Liver (tissue), 8 donors: ENCODE measurements at regions not wholly inside any gene's neighbourhood (a gene's known extent, or its start where the extent isn't known, plus 50 kb on each side); places are given as distances from the start of the nearest gene placed in this dataset.

Experiments used
- DNase-seq: peaks from one replicate; pipeline ENCODE4 v3.0.0-alpha.2; 2017; ENCODE audit warnings: low spot score
- H3K27ac ChIP-seq, 2 donors: one replicate each; pipeline ENCODE4 v1.7.0; 2013; ENCODE audit warnings: inconsistent platforms in 2 of 2, low read length in 2 of 2, control low read depth in 1 of 2, low read depth in 1 of 2, mild to moderate bottlenecking in 1 of 2
- H3K27me3 ChIP-seq, 4 donors: one replicate each; pipeline versions ENCODE4 v1.6.1 to v1.7.0; 2013; ENCODE audit warnings: low read length in 3 of 4, inconsistent platforms in 1 of 4, mild to moderate bottlenecking in 1 of 4, moderate library complexity in 1 of 4; ENCODE audit not compliant: control insufficient read depth in 4 of 4, insufficient read depth in 4 of 4
- H3K36me3 ChIP-seq, 4 donors: one replicate each; pipeline versions ENCODE4 v1.6.1 to v1.7.0; 2013; ENCODE audit warnings: low read length in 3 of 4, mild to moderate bottlenecking in 3 of 4, low read depth in 1 of 4, moderate library complexity in 1 of 4; ENCODE audit not compliant: control insufficient read depth in 4 of 4, insufficient read depth in 3 of 4
- H3K4me1 ChIP-seq, 4 donors: one replicate each; pipeline versions ENCODE4 v1.6.1 to v1.7.0; 2013; ENCODE audit warnings: low read length in 3 of 4, mild to moderate bottlenecking in 3 of 4, moderate library complexity in 1 of 4; ENCODE audit not compliant: control insufficient read depth in 4 of 4, insufficient read depth in 4 of 4
- H3K4me3 ChIP-seq, 3 donors: one replicate each; pipeline versions ENCODE4 v1.6.1 to v1.7.0; 2013; ENCODE audit warnings: low read length in 3 of 3, control low read depth in 1 of 3, low read depth in 1 of 3, mild to moderate bottlenecking in 1 of 3
- H3K9ac ChIP-seq, 2 donors: one replicate each; pipeline ENCODE4 v1.7.0; 2013; ENCODE audit warnings: low read length in 2 of 2, mild to moderate bottlenecking in 2 of 2, moderate library complexity in 2 of 2, control low read depth in 1 of 2, low read depth in 1 of 2
- H3K9me3 ChIP-seq, 4 donors: one replicate each; pipeline versions ENCODE4 v1.6.1 to v1.7.0; 2013; ENCODE audit warnings: low read length in 3 of 4; ENCODE audit not compliant: control insufficient read depth in 4 of 4
- EGR1 ChIP-seq, 2 donors: IDR thresholded peaks; 2 replicates each; pipeline ENCODE4 v1.6.1; 2016 to 2018; ENCODE audit warnings: antibody characterized with exemption in 2 of 2, low read depth in 2 of 2
- FOXA1 ChIP-seq: IDR thresholded peaks from 2 replicates; pipeline ENCODE4 v1.6.1; 2016; ENCODE audit warnings: antibody characterized with exemption
- FOXA2 ChIP-seq: IDR thresholded peaks from 2 replicates; pipeline ENCODE4 v1.6.1; 2016; ENCODE audit warnings: antibody characterized with exemption
- GABPA ChIP-seq, 2 donors: IDR thresholded peaks in 1 of 2; conservative IDR thresholded peaks in 1 of 2; 2 replicates each; pipeline ENCODE4 v1.6.1; 2016; ENCODE audit warnings: antibody characterized with exemption in 2 of 2, mild to moderate bottlenecking in 1 of 2, moderate library complexity in 1 of 2
- HNF4A ChIP-seq, 2 donors: conservative IDR thresholded peaks; 2 replicates each; pipeline ENCODE4 v1.6.1; 2016; ENCODE audit warnings: antibody characterized with exemption in 2 of 2, mild to moderate bottlenecking in 2 of 2
- HNF4G ChIP-seq: IDR thresholded peaks from 2 replicates; pipeline ENCODE4 v1.6.1; 2016; ENCODE audit warnings: antibody characterized with exemption
- JUND ChIP-seq, 2 donors: IDR thresholded peaks; 2 replicates each; pipeline ENCODE4 v1.6.1; 2016; ENCODE audit warnings: antibody characterized with exemption in 2 of 2
- NR2F2 ChIP-seq: IDR thresholded peaks from 2 replicates; pipeline ENCODE4 v1.6.1; 2016; ENCODE audit warnings: antibody characterized with exemption
- RAD21 ChIP-seq, 2 donors: IDR thresholded peaks; 2 replicates each; pipeline ENCODE4 v1.6.1; 2016; ENCODE audit warnings: antibody characterized with exemption in 2 of 2, mild to moderate bottlenecking in 2 of 2
- RXRA ChIP-seq, 2 donors: IDR thresholded peaks; 2 replicates each; pipeline ENCODE4 v1.6.1; 2017 to 2018; ENCODE audit warnings: antibody characterized with exemption in 2 of 2, mild to moderate bottlenecking in 1 of 2
- SP1 ChIP-seq: IDR thresholded peaks from 2 replicates; pipeline ENCODE4 v1.6.1; 2018; ENCODE audit warnings: antibody characterized with exemption, mild to moderate bottlenecking
- TAF1 ChIP-seq: conservative IDR thresholded peaks from 2 replicates; pipeline ENCODE4 v1.6.1; 2016; ENCODE audit warnings: antibody characterized with exemption, mild to moderate bottlenecking
- YY1 ChIP-seq: IDR thresholded peaks from 2 replicates; pipeline ENCODE4 v1.6.1; 2016; ENCODE audit warnings: antibody characterized with exemption, mild to moderate bottlenecking
- WGBS: extraction: QIAGEN DNeasy Blood & Tissue Kit; methylation state at CpG from one replicate; pipeline ENCODE4 v1.1.7; 2013; 5-methylcytosine and 5-hydroxymethylcytosine counted together
- TF ChIP-seq, protein P1 (sequence below): IDR thresholded peaks from 2 replicates; pipeline ENCODE4 v1.6.1; 2016; ENCODE audit warnings: antibody characterized with exemption, mild to moderate bottlenecking
- TF ChIP-seq, protein P2 (sequence below): IDR thresholded peaks from 2 replicates; pipeline ENCODE4 v1.6.1; 2016; ENCODE audit warnings: antibody characterized with exemption
- TF ChIP-seq, protein P3 (sequence below): IDR thresholded peaks from 2 replicates; pipeline ENCODE4 v1.6.1; 2016; ENCODE audit warnings: antibody characterized with exemption
- TF ChIP-seq, protein P4 (sequence below): IDR thresholded peaks from 2 replicates; pipeline ENCODE4 v1.6.1; 2016; ENCODE audit warnings: antibody characterized with exemption
- TF ChIP-seq, protein P5 (sequence below): fragments of 150-350 bp; IDR thresholded peaks from 2 replicates; pipeline ENCODE4 v1.5.1; 2017; ENCODE audit warnings: improper control_type of control experiment, low read depth, low read length; ENCODE audit not compliant: missing input control
- donor health status: healthy.
- donor health status: healthy.
- donor health status: healthy.
- donor health status: healthy.
- donor health status: healthy.

DNA sequence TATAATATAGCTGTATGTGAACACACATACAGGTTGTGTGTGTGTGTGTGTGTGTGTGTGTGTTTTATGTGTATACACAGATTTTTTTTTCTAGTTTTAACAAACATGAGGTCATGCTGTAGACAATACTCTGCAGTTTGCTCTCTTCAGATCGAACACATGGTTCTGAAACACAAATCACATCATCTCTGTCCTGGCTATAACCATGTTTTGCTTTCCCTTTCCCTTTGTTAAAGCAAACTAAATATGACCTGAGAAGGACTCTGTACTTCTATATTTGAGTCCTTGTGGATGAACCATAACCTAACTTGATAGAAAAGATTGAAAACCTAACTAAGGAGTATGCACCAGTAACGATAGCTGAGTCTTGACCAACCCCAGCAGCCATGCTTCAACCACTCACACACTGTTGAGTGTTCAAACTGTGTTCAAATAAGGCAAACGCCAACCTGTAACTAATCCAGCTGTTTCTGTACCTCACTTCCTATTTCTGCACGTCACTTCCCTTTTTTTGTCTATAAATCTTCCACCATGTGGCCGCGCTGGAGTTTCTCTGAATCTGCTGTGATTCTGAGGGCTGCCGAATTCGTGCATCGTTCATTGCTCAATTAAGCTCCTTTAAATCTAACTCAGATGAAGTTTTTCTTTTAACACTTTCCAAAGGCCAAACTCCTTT is 303.8 kb downstream of the HS3ST3B1 start (continued):
- TF ChIP-seq, protein P1, sequence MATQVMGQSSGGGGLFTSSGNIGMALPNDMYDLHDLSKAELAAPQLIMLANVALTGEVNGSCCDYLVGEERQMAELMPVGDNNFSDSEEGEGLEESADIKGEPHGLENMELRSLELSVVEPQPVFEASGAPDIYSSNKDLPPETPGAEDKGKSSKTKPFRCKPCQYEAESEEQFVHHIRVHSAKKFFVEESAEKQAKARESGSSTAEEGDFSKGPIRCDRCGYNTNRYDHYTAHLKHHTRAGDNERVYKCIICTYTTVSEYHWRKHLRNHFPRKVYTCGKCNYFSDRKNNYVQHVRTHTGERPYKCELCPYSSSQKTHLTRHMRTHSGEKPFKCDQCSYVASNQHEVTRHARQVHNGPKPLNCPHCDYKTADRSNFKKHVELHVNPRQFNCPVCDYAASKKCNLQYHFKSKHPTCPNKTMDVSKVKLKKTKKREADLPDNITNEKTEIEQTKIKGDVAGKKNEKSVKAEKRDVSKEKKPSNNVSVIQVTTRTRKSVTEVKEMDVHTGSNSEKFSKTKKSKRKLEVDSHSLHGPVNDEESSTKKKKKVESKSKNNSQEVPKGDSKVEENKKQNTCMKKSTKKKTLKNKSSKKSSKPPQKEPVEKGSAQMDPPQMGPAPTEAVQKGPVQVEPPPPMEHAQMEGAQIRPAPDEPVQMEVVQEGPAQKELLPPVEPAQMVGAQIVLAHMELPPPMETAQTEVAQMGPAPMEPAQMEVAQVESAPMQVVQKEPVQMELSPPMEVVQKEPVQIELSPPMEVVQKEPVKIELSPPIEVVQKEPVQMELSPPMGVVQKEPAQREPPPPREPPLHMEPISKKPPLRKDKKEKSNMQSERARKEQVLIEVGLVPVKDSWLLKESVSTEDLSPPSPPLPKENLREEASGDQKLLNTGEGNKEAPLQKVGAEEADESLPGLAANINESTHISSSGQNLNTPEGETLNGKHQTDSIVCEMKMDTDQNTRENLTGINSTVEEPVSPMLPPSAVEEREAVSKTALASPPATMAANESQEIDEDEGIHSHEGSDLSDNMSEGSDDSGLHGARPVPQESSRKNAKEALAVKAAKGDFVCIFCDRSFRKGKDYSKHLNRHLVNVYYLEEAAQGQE = no peak
- TF ChIP-seq RXRA (IDR thresholded peaks at IDR 0.05) (no peak), SP1 (no peak), YY1 (no peak)

DNA sequence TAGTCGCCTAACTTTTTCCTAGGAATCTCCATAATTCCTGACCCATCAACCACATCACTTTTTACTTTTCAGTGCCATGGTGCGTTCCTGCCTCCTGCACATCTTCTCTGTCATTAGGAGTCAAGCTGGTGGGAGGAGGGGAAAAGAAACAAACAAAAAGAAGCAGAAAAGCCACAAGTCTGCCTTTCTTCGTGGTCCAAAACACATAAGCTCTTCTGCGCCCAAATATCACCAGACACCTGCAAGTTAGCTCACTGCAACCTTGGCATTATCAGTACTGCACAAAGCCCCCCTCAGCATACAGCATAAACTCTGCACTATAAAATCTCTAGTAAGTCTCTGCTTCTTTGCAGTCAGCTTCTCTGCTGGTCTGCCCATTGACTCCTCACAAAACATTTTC is 295.3 kb downstream of the HS3ST3B1 start:
- DNase-seq = no peak
- H3K9ac ChIP-seq = no peak overlapping the region
- H3K27me3 ChIP-seq = no peaks in the 10 kb centered on the region
- no peak overlapping the region for H3K4me3 ChIP-seq
- H3K4me1 ChIP-seq = no peaks in the 10 kb centered on the region
- TF ChIP-seq, protein P2, sequence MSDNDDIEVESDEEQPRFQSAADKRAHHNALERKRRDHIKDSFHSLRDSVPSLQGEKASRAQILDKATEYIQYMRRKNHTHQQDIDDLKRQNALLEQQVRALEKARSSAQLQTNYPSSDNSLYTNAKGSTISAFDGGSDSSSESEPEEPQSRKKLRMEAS = no peak
- no peak overlapping the region for H3K27ac ChIP-seq
- no peaks in the 10 kb centered on the region for H3K36me3 ChIP-seq
- WGBS = 85% methylated on average over 4 of the region's 4 CpGs
- H3K9me3 ChIP-seq = peaks cover 0 to 1% (median 0%) of the 10 kb centered on the region in 4 donors

DNA sequence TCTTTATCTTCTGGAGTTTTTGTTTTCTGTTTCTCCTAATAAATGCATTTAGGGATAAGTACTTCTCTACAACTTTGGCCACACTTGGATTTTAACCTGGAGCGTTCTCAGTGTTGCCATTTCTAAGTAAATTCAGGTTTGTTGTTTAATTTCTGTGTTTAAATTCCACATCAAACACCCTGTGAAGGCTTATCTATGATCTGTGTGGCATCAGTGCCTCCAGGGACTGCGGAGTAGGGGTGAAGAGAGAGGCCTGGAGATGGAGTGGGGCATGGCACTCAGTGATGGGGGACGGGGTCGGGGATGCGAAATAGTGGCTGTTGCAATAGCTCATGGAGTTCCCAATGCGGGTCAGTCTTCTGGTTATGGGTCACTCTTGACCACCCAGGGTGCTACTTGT is 294.8 kb downstream of the HS3ST3B1 start:
- 91% methylated on average over 6 of the region's 6 CpGs for WGBS
- DNase-seq = no peak
- H3K27ac ChIP-seq = no peak overlapping the region
- no peaks in the 10 kb centered on the region for H3K27me3 ChIP-seq
- TF ChIP-seq RXRA (IDR thresholded peaks at IDR 0.05) (no peak), RAD21 (IDR thresholded peaks at IDR 0.05) (no peak), FOXA2 (no peak), GABPA (IDR thresholded peaks at IDR 0.05 in 1 of 2, conservative IDR thresholded peaks at IDR 0.05 in 1 of 2) (no peak), JUND (IDR thresholded peaks at IDR 0.05) (no peak), EGR1 (IDR thresholded peaks at IDR 0.05; ENCODE audit: low read depth in 2 of 2) (no peak), HNF4A (conservative IDR thresholded peaks at IDR 0.05) (no peak), FOXA1 (no peak), YY1 (no peak), TAF1 (no peak), NR2F2 (no peak), SP1 (no peak), HNF4G (no peak)
- TF ChIP-seq, protein P1 = no peak
- TF ChIP-seq, protein P3, sequence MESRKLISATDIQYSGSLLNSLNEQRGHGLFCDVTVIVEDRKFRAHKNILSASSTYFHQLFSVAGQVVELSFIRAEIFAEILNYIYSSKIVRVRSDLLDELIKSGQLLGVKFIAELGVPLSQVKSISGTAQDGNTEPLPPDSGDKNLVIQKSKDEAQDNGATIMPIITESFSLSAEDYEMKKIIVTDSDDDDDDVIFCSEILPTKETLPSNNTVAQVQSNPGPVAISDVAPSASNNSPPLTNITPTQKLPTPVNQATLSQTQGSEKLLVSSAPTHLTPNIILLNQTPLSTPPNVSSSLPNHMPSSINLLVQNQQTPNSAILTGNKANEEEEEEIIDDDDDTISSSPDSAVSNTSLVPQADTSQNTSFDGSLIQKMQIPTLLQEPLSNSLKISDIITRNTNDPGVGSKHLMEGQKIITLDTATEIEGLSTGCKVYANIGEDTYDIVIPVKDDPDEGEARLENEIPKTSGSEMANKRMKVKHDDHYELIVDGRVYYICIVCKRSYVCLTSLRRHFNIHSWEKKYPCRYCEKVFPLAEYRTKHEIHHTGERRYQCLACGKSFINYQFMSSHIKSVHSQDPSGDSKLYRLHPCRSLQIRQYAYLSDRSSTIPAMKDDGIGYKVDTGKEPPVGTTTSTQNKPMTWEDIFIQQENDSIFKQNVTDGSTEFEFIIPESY = no peak
- TF ChIP-seq, protein P2 = no peak
- TF ChIP-seq, protein P4, sequence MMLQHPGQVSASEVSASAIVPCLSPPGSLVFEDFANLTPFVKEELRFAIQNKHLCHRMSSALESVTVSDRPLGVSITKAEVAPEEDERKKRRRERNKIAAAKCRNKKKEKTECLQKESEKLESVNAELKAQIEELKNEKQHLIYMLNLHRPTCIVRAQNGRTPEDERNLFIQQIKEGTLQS = no peak
- TF ChIP-seq, protein P5, sequence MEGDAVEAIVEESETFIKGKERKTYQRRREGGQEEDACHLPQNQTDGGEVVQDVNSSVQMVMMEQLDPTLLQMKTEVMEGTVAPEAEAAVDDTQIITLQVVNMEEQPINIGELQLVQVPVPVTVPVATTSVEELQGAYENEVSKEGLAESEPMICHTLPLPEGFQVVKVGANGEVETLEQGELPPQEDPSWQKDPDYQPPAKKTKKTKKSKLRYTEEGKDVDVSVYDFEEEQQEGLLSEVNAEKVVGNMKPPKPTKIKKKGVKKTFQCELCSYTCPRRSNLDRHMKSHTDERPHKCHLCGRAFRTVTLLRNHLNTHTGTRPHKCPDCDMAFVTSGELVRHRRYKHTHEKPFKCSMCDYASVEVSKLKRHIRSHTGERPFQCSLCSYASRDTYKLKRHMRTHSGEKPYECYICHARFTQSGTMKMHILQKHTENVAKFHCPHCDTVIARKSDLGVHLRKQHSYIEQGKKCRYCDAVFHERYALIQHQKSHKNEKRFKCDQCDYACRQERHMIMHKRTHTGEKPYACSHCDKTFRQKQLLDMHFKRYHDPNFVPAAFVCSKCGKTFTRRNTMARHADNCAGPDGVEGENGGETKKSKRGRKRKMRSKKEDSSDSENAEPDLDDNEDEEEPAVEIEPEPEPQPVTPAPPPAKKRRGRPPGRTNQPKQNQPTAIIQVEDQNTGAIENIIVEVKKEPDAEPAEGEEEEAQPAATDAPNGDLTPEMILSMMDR = no peak
- no peak overlapping the region for H3K4me3 ChIP-seq
- H3K9me3 ChIP-seq = peaks cover 0 to 1% (median 0%) of the 10 kb centered on the region in 4 donors
- H3K9ac ChIP-seq = no peak overlapping the region
- no peaks in the 10 kb centered on the region for H3K36me3 ChIP-seq
- no peaks in the 10 kb centered on the region for H3K4me1 ChIP-seq
